PC-9 (cell line): ENCODE measurements at regions not wholly inside any gene's neighbourhood (a gene's known extent, or its start where the extent isn't known, plus 50 kb on each side); places are given as distances from the start of the nearest gene placed in this dataset.

ENCODE experiments used
- BruUV-seq: library from RNA; stranded (reverse); fragments of 400-500 nt; replicated peaks from 2 replicates; lab custom pipeline; 2021; lab: Mats Ljungman, UMichigan
- CTCF ChIA-PET: fragments of 300-600 bp; sonication (Branson Sonifier 250); formaldehyde crosslinking; loops from one replicate; lab custom pipeline; 2022; ENCODE audit warnings: antibody characterized with exemption; lab: Charles Lee
- POLR2A ChIA-PET: fragments of 300-600 bp; sonication (Branson Sonifier 250); formaldehyde crosslinking; loops from one replicate; lab custom pipeline; 2022; ENCODE audit warnings: antibody characterized with exemption; ENCODE audit not compliant: unreplicated experiment; lab: Charles Lee
- DNase-seq, 2 experiments: peaks; one replicate each; pipeline versions ENCODE4 v3.0.0 to v3.0.0-alpha.2; 2015 to 2022; ENCODE audit warnings: mixed read lengths in 1 of 2
- H2AFZ ChIP-seq: fragments of 200-600 bp; sonication (generic); 2 replicates; pipeline ENCODE4 v1.8.1; 2017; ENCODE audit warnings: antibody characterized with exemption
- H3F3A ChIP-seq: fragments of 200-600 bp; sonication (generic); 2 replicates; pipeline ENCODE4 v1.8.1; 2017; ENCODE audit warnings: antibody characterized with exemption, mild to moderate bottlenecking, low read depth; ENCODE audit not compliant: insufficient read depth
- H3K27ac ChIP-seq: fragments of 200-600 bp; sonication (generic); 2 replicates; pipeline ENCODE4 v1.6.1; 2016; ENCODE audit warnings: mixed run types
- H3K27me3 ChIP-seq: fragments of 200-600 bp; sonication (generic); 2 replicates; pipeline ENCODE4 v1.6.1; 2016; ENCODE audit warnings: low read depth, mixed run types; ENCODE audit not compliant: insufficient read depth
- H3K36me3 ChIP-seq: fragments of 200-600 bp; sonication (generic); 2 replicates; pipeline ENCODE4 v1.6.1; 2016; ENCODE audit warnings: low read depth, mixed run types
- H3K4me1 ChIP-seq: fragments of 200-600 bp; sonication (generic); replicated peaks from 2 replicates; pipeline ENCODE4 v1.6.1; 2016; ENCODE audit warnings: mixed run types; ENCODE audit not compliant: insufficient read depth
- H3K4me2 ChIP-seq: fragments of 200-600 bp; sonication (generic); 2 replicates; pipeline ENCODE4 v1.6.1; 2017; ENCODE audit warnings: mixed run types
- H3K4me3 ChIP-seq: fragments of 200-600 bp; sonication (generic); 2 replicates; pipeline ENCODE4 v1.6.1; 2016; ENCODE audit warnings: mixed run types
- H3K79me2 ChIP-seq: fragments of 200-600 bp; sonication (generic); 2 replicates; pipeline ENCODE4 v1.6.1; 2017; ENCODE audit warnings: low read depth, mixed run types
- H3K9me2 ChIP-seq: fragments of 200-600 bp; sonication (generic); 2 replicates; pipeline ENCODE4 v1.8.1; 2017; ENCODE audit warnings: mild to moderate bottlenecking; ENCODE audit not compliant: insufficient read depth
- H3K9me3 ChIP-seq: fragments of 200-600 bp; sonication (generic); 2 replicates; pipeline ENCODE4 v1.8.1; 2016; ENCODE audit warnings: low read depth; ENCODE audit not compliant: insufficient read depth
- H4K20me1 ChIP-seq: fragments of 200-600 bp; sonication (generic); 2 replicates; pipeline ENCODE4 v1.8.1; 2017; ENCODE audit not compliant: insufficient read depth
- EZH2 ChIP-seq: fragments of 200-600 bp; sonication (generic); IDR thresholded peaks from 2 replicates; pipeline ENCODE4 v1.8.0; 2017; ENCODE audit warnings: antibody characterized with exemption, low read depth
- intact Hi-C: fragments of 100-400 bp; cut with micrococcal nuclease; formaldehyde crosslinking; loops from one replicate; pipeline ENCODE4 v1.10.0; 2022; ENCODE audit not compliant: unreplicated experiment
- TF ChIP-seq, protein P1 (sequence below): fragments of 200-600 bp; sonication (generic); conservative IDR thresholded peaks from 2 replicates; pipeline ENCODE4 v1.6.1; 2017; ENCODE audit warnings: mixed run types, antibody characterized with exemption, mild to moderate bottlenecking, moderate library complexity

- Histone ChIP-seq H2AFZ (no peak overlapping the region), H3K79me2 (no peaks in the 10 kb centered on the region), H3K4me3 (no peak overlapping the region), H3K4me2 (no peak overlapping the region), H3K27ac (no peak overlapping the region), H4K20me1 (no peaks in the 10 kb centered on the region; the same call in 1 of the 2 replicates), H3K27me3 (peaks cover 98% of the 10 kb centered on the region), H3F3A (no peaks in the 10 kb centered on the region), H3K36me3 (no peaks in the 10 kb centered on the region), H3K9me3 (no peaks in the 10 kb centered on the region), H3K4me1 (no peaks in the 10 kb centered on the region), H3K9me2 (no peaks in the 10 kb centered on the region)
- DNase-seq = no peak
- POLR2A ChIA-PET = no interaction called here
- TF ChIP-seq, protein P1, sequence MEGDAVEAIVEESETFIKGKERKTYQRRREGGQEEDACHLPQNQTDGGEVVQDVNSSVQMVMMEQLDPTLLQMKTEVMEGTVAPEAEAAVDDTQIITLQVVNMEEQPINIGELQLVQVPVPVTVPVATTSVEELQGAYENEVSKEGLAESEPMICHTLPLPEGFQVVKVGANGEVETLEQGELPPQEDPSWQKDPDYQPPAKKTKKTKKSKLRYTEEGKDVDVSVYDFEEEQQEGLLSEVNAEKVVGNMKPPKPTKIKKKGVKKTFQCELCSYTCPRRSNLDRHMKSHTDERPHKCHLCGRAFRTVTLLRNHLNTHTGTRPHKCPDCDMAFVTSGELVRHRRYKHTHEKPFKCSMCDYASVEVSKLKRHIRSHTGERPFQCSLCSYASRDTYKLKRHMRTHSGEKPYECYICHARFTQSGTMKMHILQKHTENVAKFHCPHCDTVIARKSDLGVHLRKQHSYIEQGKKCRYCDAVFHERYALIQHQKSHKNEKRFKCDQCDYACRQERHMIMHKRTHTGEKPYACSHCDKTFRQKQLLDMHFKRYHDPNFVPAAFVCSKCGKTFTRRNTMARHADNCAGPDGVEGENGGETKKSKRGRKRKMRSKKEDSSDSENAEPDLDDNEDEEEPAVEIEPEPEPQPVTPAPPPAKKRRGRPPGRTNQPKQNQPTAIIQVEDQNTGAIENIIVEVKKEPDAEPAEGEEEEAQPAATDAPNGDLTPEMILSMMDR = no peak
- TF ChIP-seq EZH2 = no peak
- intact Hi-C loops = no loop called here
- BruUV-seq = no TSS peak
- CTCF ChIA-PET = no interaction called here
Measured at GRCh38 chr5:2193542-2194235, 311.0 kb upstream of the IRX4 start.

DNA sequence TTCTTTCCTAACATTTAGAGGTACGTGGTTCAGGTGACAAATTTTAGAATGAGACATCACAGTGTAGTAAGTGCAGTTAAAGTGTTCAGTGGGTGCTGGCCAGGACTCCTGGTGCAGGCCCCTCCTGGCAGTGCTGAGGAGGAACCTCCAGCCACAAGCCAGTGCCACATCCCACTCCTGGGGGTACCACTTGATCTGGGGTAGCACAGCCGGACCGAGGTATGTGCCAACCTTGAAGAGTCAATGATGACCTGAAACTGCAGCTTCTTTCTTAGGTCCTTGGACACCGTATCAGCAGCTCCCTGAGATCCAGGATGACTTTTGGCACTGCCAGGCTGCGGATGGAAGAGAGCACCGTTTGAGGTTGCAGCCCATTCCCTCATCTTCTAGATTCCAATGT is 310.4 kb upstream of the IRX4 start:
- Histone ChIP-seq H3K4me3 (no peak overlapping the region), H3K4me1 (no peaks in the 10 kb centered on the region), H3K36me3 (no peaks in the 10 kb centered on the region), H3K27ac (no peak overlapping the region), H3F3A (no peaks in the 10 kb centered on the region), H4K20me1 (no peaks in the 10 kb centered on the region; the same call in 1 of the 2 replicates), H3K27me3 (peaks cover 100% of the 10 kb centered on the region), H3K9me2 (no peaks in the 10 kb centered on the region), H2AFZ (no peak overlapping the region), H3K4me2 (no peak overlapping the region), H3K79me2 (no peaks in the 10 kb centered on the region), H3K9me3 (no peaks in the 10 kb centered on the region)
- TF ChIP-seq EZH2 = no peak
- TF ChIP-seq, protein P1 = no peak
- DNase-seq = no peak
- intact Hi-C loops = no loop called here
- CTCF ChIA-PET = no interaction called here
- POLR2A ChIA-PET = no interaction called here
- BruUV-seq = no TSS peak

DNA sequence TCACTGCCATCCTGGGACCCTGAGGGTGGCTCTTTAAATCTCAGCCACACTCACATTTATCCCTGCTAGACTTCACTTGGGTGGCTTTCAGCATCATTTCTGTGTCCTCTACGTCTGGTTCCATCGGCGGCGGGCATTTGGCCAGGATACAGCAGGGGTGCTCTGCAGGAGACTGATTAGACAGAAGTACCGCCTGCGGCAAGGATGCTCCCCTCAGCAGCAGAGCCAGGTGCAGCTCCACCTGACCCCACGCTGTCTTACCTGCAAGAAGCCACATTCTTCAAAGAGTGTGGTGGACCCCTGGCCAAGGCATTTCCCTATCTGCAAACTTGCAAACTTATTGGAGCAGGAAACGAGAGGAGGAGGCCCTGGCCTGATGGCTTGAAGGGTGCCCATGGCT is 309.8 kb upstream of the IRX4 start:
- intact Hi-C loops = no loop called here
- no peak overlapping the region for H3K27ac ChIP-seq
- H3K36me3 ChIP-seq = no peaks in the 10 kb centered on the region
- H3K27me3 ChIP-seq = peaks cover 100% of the 10 kb centered on the region
- no peak overlapping the region for H3K4me2 ChIP-seq
- no peaks in the 10 kb centered on the region; the same call in 1 of the 2 replicates for H4K20me1 ChIP-seq
- H3K4me1 ChIP-seq = no peaks in the 10 kb centered on the region
- H3K4me3 ChIP-seq = no peak overlapping the region
- no peak for TF ChIP-seq EZH2
- TF ChIP-seq, protein P1 = no peak
- no peaks in the 10 kb centered on the region for H3F3A ChIP-seq
- DNase-seq = no peak
- POLR2A ChIA-PET = no interaction called here
- CTCF ChIA-PET = no interaction called here
- H3K9me3 ChIP-seq = no peaks in the 10 kb centered on the region
- H2AFZ ChIP-seq = no peak overlapping the region
- no TSS peak for BruUV-seq
- H3K9me2 ChIP-seq = no peaks in the 10 kb centered on the region
- H3K79me2 ChIP-seq = no peaks in the 10 kb centered on the region
